K562 (cell line): ENCODE measurements at regions not wholly inside any gene's neighbourhood (a gene's known extent, or its start where the extent isn't known, plus 50 kb on each side); places are given as distances from the start of the nearest gene placed in this dataset.

ENCODE experiments used
- CBX8 ChIP-seq: fragments of 200-600 bp; sonication (generic); IDR thresholded peaks from 2 replicates; pipeline ENCODE4 v1.6.1; 2012; ENCODE audit warnings: borderline replicate concordance, mixed run types, low read depth, mild to moderate bottlenecking, moderate library complexity, mixed read lengths, low read length, control low read depth, inconsistent platforms; ENCODE audit not compliant: poor library complexity, severe bottlenecking; ENCODE audit errors: extremely low read depth
- CCNT2 ChIP-seq: IDR thresholded peaks from 2 replicates; pipeline ENCODE4 v1.6.1; 2011; ENCODE audit warnings: borderline replicate concordance, low read depth, mild to moderate bottlenecking, moderate library complexity, mixed read lengths, low read length; ENCODE audit not compliant: insufficient read length; ENCODE audit errors: extremely low read depth
- CEBPG ChIP-seq, 3 experiments: fragments of 200-800 bp in 1 of 3; sonication (Bioruptor generic) in 1 of 3; sonication (generic) in 1 of 3; formaldehyde crosslinking in 1 of 3; IDR thresholded peaks in 2 of 3; conservative IDR thresholded peaks in 1 of 3; 2 replicates each; pipeline versions ENCODE4 v1.6.1 to v1.8.0; 2016 to 2022; ENCODE audit warnings: missing compliant biosample characterization in 2 of 3, missing genetic modification characterization in 2 of 3, mild to moderate bottlenecking in 1 of 3, missing genetic modification reagents in 1 of 3
- CLOCK ChIP-seq: fragments of 250-450 bp; sonication (Bioruptor Pico); IDR thresholded peaks from 2 replicates; pipeline ENCODE4 v1.4.0; 2020; ENCODE audit warnings: mild to moderate bottlenecking, moderate library complexity, borderline replicate concordance
- DPF2 ChIP-seq: fragments of 450-650 bp; IDR thresholded peaks from 2 replicates; pipeline ENCODE4 v1.6.1; 2016
- FIP1L1 ChIP-seq: fragments of 200-400 bp; formaldehyde crosslinking; IDR thresholded peaks from 2 replicates; pipeline ENCODE4 v1.6.1; 2018; ENCODE audit warnings: mild to moderate bottlenecking, low read depth, low read length; ENCODE audit not compliant: poor library complexity, severe bottlenecking
- FOXK2 ChIP-seq, 2 experiments: fragments of 450-650 bp; IDR thresholded peaks in 1 of 2; conservative IDR thresholded peaks in 1 of 2; 2 replicates each; pipeline ENCODE4 v1.6.1; 2016; ENCODE audit warnings: low read depth in 2 of 2, mild to moderate bottlenecking in 1 of 2
- HLTF ChIP-seq: fragments of 450-650 bp; IDR thresholded peaks from 2 replicates; pipeline ENCODE4 v1.6.1; 2016
- HOXB6 ChIP-seq: fragments of 250-450 bp; sonication (Bioruptor Pico); IDR thresholded peaks from 2 replicates; pipeline ENCODE4 v1.5.1; 2022; ENCODE audit warnings: mild to moderate bottlenecking, borderline replicate concordance
- MAX ChIP-seq: sonication (generic); formaldehyde crosslinking; IDR thresholded peaks from 2 replicates; pipeline ENCODE4 v1.9.0; 2022; ENCODE audit warnings: mild to moderate bottlenecking, missing genetic modification reagents
- PATZ1 ChIP-seq: fragments of 250-450 bp; sonication (Bioruptor Pico); IDR thresholded peaks from 2 replicates; pipeline ENCODE4 v1.5.0; 2020; ENCODE audit warnings: mild to moderate bottlenecking, borderline replicate concordance
- POLR2A ChIP-seq: fragments of 450-650 bp; conservative IDR thresholded peaks from 2 replicates; pipeline ENCODE4 v1.6.1; 2016
- POLR3A ChIP-seq: IDR thresholded peaks from 2 replicates; pipeline ENCODE4 v1.6.1; 2011; ENCODE audit warnings: borderline replicate concordance, mild to moderate bottlenecking, moderate library complexity; ENCODE audit not compliant: insufficient read length, insufficient read depth; ENCODE audit errors: extremely low read depth
- PTRF ChIP-seq: fragments of 450-650 bp; IDR thresholded peaks from 2 replicates; pipeline ENCODE4 v1.6.1; 2016; ENCODE audit warnings: mild to moderate bottlenecking, missing genetic modification characterization, missing compliant biosample characterization
- SP1 ChIP-seq: sonication (generic); formaldehyde crosslinking; IDR thresholded peaks from 2 replicates; pipeline ENCODE4 v1.8.1; 2022; ENCODE audit warnings: mild to moderate bottlenecking, missing genetic modification reagents
- ZNF518B ChIP-seq: fragments of 250-450 bp; sonication (Bioruptor Pico); IDR thresholded peaks from 2 replicates; pipeline ENCODE4 v1.5.0; 2021; ENCODE audit warnings: mild to moderate bottlenecking, moderate library complexity

GRCh38 chr6:27091661-27092315 is 155.7 kb upstream of the PRSS16 start (continued):
- TF ChIP-seq PATZ1 (CRISPR knock-in tag) (no peak), HOXB6 (CRISPR knock-in tag) (no peak; the same call in 1 of the 2 replicates), POLR2A (peak; percentile 58), DPF2 (peak; percentile 37; the same call in 1 of the 2 replicates), CBX8 (no peak), MAX (peak; percentile 74), POLR3A (peak; percentile 95), FIP1L1 (no peak), ZNF518B (CRISPR knock-in tag) (no peak), CLOCK (CRISPR knock-in tag) (no peak), PTRF (no peak), SP1 (peak; percentile 69), HLTF (peak; percentile 63; the same call in 1 of the 2 replicates), CCNT2 (no peak), FOXK2 (conservative IDR thresholded peaks at IDR 0.05 in 1 of 2, IDR thresholded peaks at IDR 0.05 in 1 of 2; ENCODE audit: low read depth in 2 of 2) (peak; percentile 65 to 77), CEBPG (CRISPR knock-in tag; IDR thresholded peaks at IDR 0.05) (no peak), CEBPG (tag; conservative IDR thresholded peaks at IDR 0.05 in 1 of 2, IDR thresholded peaks at IDR 0.05 in 1 of 2) (no peak)
